ENCODE measurements at regions not wholly inside any gene's neighbourhood (a gene's known extent, or its start where the extent isn't known, plus 50 kb on each side); places are given as distances from the start of the nearest gene placed in this dataset.

- TF ChIP-seq CTCF (IDR thresholded peaks at IDR 0.05; ENCODE audit: low read depth, low read length, missing input control) (no peak), ZBTB33 (IDR thresholded peaks at IDR 0.05) (no peak), RAD21 (IDR thresholded peaks at IDR 0.05) (no peak), MAX (IDR thresholded peaks at IDR 0.05) (no peak), JUND (IDR thresholded peaks at IDR 0.05) (no peak), REST (IDR thresholded peaks at IDR 0.05) (no peak), YY1 (IDR thresholded peaks at IDR 0.05) (no peak), SP1 (IDR thresholded peaks at IDR 0.05) (no peak), GABPA (IDR thresholded peaks at IDR 0.05 in 1 of 2, conservative IDR thresholded peaks at IDR 0.05 in 1 of 2) (no peak)
These were observed 89.4 kb upstream of the DUSP5 start for GRCh38 chr10:110408203-110408871.

Measured in liver (tissue), 3 donors.